ENCODE measurements at regions not wholly inside any gene's neighbourhood (a gene's known extent, or its start where the extent isn't known, plus 50 kb on each side); places are given as distances from the start of the nearest gene placed in this dataset.

GRCh38 chr1:222126052-222126451 is 384.2 kb upstream of the DUSP10 start:
- TF ChIP-seq ZC3H10 (CRISPR knock-in tag; IDR thresholded peaks at IDR 0.05) (no peak), CREB5 (CRISPR knock-in tag; IDR thresholded peaks at IDR 0.05; ENCODE audit: low read depth) (no peak), ARNTL (CRISPR knock-in tag; IDR thresholded peaks at IDR 0.05; ENCODE audit: borderline replicate concordance, low read depth) (no peak), TOX (CRISPR knock-in tag; IDR thresholded peaks at IDR 0.05; ENCODE audit: borderline replicate concordance) (no peak), GLIS3 (CRISPR knock-in tag; IDR thresholded peaks at IDR 0.05) (no peak)
- ATAC-seq: no peak

DNA sequence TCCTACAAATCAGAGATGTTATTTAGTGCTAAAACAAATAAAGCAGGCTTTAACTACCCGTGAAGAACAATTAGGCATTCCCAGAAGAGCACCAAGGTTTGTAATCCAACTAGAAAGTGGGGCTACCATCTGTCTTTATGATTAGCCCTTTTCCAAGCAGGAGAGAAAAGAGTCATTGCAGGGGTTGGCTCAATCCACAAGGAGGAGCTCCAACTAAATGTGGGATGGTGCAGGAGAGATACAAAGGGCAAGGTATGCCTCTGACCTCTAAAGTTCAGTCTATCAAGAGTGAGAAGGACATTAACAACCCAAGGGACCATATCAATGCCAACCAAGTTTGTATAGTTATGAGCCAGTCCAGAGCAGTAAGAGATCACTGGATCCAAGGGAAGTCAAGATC is 382.7 kb upstream of the DUSP10 start:
- ATAC-seq: peak; percentile 67
- TF ChIP-seq ESRRG (CRISPR knock-in tag; IDR thresholded peaks at IDR 0.05): no peak
- no peak for TF ChIP-seq TOX (CRISPR knock-in tag; IDR thresholded peaks at IDR 0.05; ENCODE audit: borderline replicate concordance)
- no peak for TF ChIP-seq ZFP30 (CRISPR knock-in tag; IDR thresholded peaks at IDR 0.05)
- no peak for TF ChIP-seq PPARA (CRISPR knock-in tag; IDR thresholded peaks at IDR 0.05; ENCODE audit: borderline replicate concordance)
- TF ChIP-seq ZC3H10 (CRISPR knock-in tag; IDR thresholded peaks at IDR 0.05): no peak
- no peak for TF ChIP-seq ARNTL (CRISPR knock-in tag; IDR thresholded peaks at IDR 0.05; ENCODE audit: borderline replicate concordance, low read depth)
- no peak for TF ChIP-seq ZNF8 (CRISPR knock-in tag; IDR thresholded peaks at IDR 0.05)

- no peak for ATAC-seq
- no peak for TF ChIP-seq ZFP30 (CRISPR knock-in tag; IDR thresholded peaks at IDR 0.05)
- TF ChIP-seq TCF4 (CRISPR knock-in tag; IDR thresholded peaks at IDR 0.05; ENCODE audit: borderline replicate concordance): no peak
- no peak for TF ChIP-seq CSRNP3 (CRISPR knock-in tag; IDR thresholded peaks at IDR 0.05)
- no peak for TF ChIP-seq PPARA (CRISPR knock-in tag; IDR thresholded peaks at IDR 0.05; ENCODE audit: borderline replicate concordance)
- TF ChIP-seq ZNF565 (CRISPR knock-in tag; conservative IDR thresholded peaks at IDR 0.05; ENCODE audit: low read depth): no peak
- no peak for TF ChIP-seq ZNF70 (CRISPR knock-in tag; IDR thresholded peaks at IDR 0.05)
- TF ChIP-seq RARB (CRISPR knock-in tag; IDR thresholded peaks at IDR 0.05): no peak
- no peak for TF ChIP-seq TOX (CRISPR knock-in tag; IDR thresholded peaks at IDR 0.05; ENCODE audit: borderline replicate concordance)
- TF ChIP-seq, protein P1, sequence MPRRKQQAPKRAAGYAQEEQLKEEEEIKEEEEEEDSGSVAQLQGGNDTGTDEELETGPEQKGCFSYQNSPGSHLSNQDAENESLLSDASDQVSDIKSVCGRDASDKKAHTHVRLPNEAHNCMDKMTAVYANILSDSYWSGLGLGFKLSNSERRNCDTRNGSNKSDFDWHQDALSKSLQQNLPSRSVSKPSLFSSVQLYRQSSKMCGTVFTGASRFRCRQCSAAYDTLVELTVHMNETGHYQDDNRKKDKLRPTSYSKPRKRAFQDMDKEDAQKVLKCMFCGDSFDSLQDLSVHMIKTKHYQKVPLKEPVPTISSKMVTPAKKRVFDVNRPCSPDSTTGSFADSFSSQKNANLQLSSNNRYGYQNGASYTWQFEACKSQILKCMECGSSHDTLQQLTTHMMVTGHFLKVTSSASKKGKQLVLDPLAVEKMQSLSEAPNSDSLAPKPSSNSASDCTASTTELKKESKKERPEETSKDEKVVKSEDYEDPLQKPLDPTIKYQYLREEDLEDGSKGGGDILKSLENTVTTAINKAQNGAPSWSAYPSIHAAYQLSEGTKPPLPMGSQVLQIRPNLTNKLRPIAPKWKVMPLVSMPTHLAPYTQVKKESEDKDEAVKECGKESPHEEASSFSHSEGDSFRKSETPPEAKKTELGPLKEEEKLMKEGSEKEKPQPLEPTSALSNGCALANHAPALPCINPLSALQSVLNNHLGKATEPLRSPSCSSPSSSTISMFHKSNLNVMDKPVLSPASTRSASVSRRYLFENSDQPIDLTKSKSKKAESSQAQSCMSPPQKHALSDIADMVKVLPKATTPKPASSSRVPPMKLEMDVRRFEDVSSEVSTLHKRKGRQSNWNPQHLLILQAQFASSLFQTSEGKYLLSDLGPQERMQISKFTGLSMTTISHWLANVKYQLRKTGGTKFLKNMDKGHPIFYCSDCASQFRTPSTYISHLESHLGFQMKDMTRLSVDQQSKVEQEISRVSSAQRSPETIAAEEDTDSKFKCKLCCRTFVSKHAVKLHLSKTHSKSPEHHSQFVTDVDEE (CRISPR knock-in tag; IDR thresholded peaks at IDR 0.05): no peak
- no peak for TF ChIP-seq ISL1 (CRISPR knock-in tag; IDR thresholded peaks at IDR 0.05)
- TF ChIP-seq ZNF8 (CRISPR knock-in tag; IDR thresholded peaks at IDR 0.05): no peak
Measured at GRCh38 chr1:222123111-222123510, 381.2 kb upstream of the DUSP10 start.

DNA sequence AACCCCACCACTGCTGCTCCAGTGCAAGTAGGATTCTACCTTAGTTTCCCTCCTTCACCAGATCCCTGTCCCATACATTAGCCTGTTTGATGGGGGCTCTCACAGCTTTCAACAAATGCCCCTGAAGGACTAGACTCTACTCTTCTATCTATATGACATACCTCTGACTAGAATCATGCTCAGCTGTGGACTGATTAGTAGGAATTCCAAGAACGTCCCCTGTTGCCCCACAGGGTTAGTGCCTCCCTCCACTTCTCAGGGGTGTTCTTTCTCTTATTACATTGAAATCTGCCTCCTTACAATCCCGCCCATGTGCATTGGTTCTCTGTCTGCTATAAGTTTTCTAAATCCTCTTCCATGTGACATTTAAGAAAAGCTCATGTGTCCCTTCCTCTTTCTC is 375.9 kb upstream of the DUSP10 start:
- no peak for ATAC-seq
- TF ChIP-seq ZNF70 (CRISPR knock-in tag; IDR thresholded peaks at IDR 0.05): no peak

GRCh38 chr1:222114536-222115156 is 372.8 kb upstream of the DUSP10 start:
- ATAC-seq: no peak
- TF ChIP-seq ZNF8 (CRISPR knock-in tag; IDR thresholded peaks at IDR 0.05) (no peak), GLIS3 (CRISPR knock-in tag; IDR thresholded peaks at IDR 0.05) (no peak), ESRRG (CRISPR knock-in tag; IDR thresholded peaks at IDR 0.05) (no peak), CSRNP3 (CRISPR knock-in tag; IDR thresholded peaks at IDR 0.05) (no peak), PPARA (CRISPR knock-in tag; IDR thresholded peaks at IDR 0.05; ENCODE audit: borderline replicate concordance) (no peak), ZFP30 (CRISPR knock-in tag; IDR thresholded peaks at IDR 0.05) (no peak), ZC3H10 (CRISPR knock-in tag; IDR thresholded peaks at IDR 0.05) (no peak)

Measured in SK-N-SH treated with all-trans-retinoic acid at 6 μM for 48 hours (cell line).